ENCODE measurements at regions not wholly inside any gene's neighbourhood (a gene's known extent, or its start where the extent isn't known, plus 50 kb on each side); places are given as distances from the start of the nearest gene placed in this dataset.

DNA sequence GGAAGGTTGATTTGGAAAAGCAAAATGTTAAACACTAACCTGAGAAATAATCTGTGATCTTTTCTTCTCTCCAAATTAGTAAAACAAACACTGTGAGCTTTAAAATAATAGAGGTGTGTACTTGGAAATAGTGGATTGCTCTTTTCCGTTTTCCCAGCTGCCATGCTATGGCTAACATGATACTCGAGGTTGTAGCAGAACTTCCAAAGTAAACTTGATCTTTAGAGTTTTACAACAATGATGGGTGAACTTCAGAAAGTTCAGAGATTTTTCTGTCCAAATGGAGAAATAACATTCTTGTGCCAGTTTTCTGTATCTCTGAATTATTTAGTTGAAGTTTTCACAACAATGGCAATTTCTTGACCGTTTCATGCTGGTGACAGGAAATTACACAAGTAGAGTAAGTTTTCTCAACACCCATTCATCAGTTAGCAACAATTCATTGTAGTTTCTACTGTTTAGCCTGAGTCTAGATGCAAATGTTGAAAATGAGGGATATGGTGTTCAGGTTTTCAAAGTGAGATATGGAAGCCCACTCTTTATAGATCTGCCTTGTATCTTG lies 135.3 kb upstream of the CTAGE1 start:
- TF ChIP-seq, protein P1, sequence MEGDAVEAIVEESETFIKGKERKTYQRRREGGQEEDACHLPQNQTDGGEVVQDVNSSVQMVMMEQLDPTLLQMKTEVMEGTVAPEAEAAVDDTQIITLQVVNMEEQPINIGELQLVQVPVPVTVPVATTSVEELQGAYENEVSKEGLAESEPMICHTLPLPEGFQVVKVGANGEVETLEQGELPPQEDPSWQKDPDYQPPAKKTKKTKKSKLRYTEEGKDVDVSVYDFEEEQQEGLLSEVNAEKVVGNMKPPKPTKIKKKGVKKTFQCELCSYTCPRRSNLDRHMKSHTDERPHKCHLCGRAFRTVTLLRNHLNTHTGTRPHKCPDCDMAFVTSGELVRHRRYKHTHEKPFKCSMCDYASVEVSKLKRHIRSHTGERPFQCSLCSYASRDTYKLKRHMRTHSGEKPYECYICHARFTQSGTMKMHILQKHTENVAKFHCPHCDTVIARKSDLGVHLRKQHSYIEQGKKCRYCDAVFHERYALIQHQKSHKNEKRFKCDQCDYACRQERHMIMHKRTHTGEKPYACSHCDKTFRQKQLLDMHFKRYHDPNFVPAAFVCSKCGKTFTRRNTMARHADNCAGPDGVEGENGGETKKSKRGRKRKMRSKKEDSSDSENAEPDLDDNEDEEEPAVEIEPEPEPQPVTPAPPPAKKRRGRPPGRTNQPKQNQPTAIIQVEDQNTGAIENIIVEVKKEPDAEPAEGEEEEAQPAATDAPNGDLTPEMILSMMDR (IDR thresholded peaks at IDR 0.05): no peak
- no peak for TF ChIP-seq POLR2AphosphoS5 (IDR thresholded peaks at IDR 0.05)
